Keratinocyte (primary cell): ENCODE measurements at regions not wholly inside any gene's neighbourhood (a gene's known extent, or its start where the extent isn't known, plus 50 kb on each side); places are given as distances from the start of the nearest gene placed in this dataset.

Experiments used
- DNase-seq: peaks from one replicate; pipeline ENCODE4 v3.0.0-alpha.2; 2011; ENCODE audit warnings: low read depth, missing footprints, low spot score
- FAIRE-seq: peaks from 2 replicates; lab custom pipeline; 2011; peaks lifted over from hg19 to GRCh38; lab: Jason Lieb, UNC
- H2AFZ ChIP-seq: 2 replicates; pipeline ENCODE4 v1.6.0; 2012; ENCODE audit warnings: low read length, control low read depth, inconsistent platforms; ENCODE audit not compliant: control insufficient read depth
- H3K27ac ChIP-seq: 2 replicates; pipeline ENCODE4 v1.5.1; 2011; ENCODE audit warnings: low read length; ENCODE audit not compliant: control insufficient read depth, insufficient read depth
- H3K27me3 ChIP-seq: 3 replicates; pipeline ENCODE4 v1.6.0; 2011; ENCODE audit warnings: low read length; ENCODE audit not compliant: control insufficient read depth, insufficient read depth; ENCODE audit errors: extremely low read depth
- H3K36me3 ChIP-seq, 2 experiments: 2 replicates in 1 of 2; 3 replicates in 1 of 2; pipeline ENCODE4 v1.5.1; 2011; ENCODE audit warnings: low read length in 2 of 2, mild to moderate bottlenecking in 1 of 2; ENCODE audit not compliant: control insufficient read depth in 2 of 2, insufficient read depth in 2 of 2; ENCODE audit errors: extremely low read depth in 1 of 2
- H3K4me1 ChIP-seq: 3 replicates; pipeline ENCODE4 v1.5.1; 2011; ENCODE audit warnings: low read length; ENCODE audit not compliant: control insufficient read depth, insufficient read depth; ENCODE audit errors: extremely low read depth
- H3K4me2 ChIP-seq: 3 replicates; pipeline ENCODE4 v1.6.0; 2011; ENCODE audit warnings: low read depth, low read length; ENCODE audit not compliant: control insufficient read depth, insufficient read depth; ENCODE audit errors: extremely low read depth
- H3K4me3 ChIP-seq, 3 experiments: fragments of 200-600 bp in 1 of 3; sonication (generic) in 1 of 3; 2 replicates in 2 of 3; 3 replicates in 1 of 3; pipeline ENCODE4 v1.5.1; 2011 to 2016; ENCODE audit warnings: low read length in 3 of 3, mild to moderate bottlenecking in 3 of 3, control low read depth in 2 of 3, inconsistent platforms in 1 of 3, low read depth in 1 of 3, mixed read lengths in 1 of 3, mixed run types in 1 of 3, moderate library complexity in 1 of 3; ENCODE audit not compliant: control insufficient read depth in 2 of 3, insufficient read depth in 2 of 3; ENCODE audit errors: extremely low read depth in 1 of 3
- H3K79me2 ChIP-seq: 2 replicates; pipeline ENCODE4 v1.6.0; 2012; ENCODE audit warnings: low read length; ENCODE audit not compliant: control insufficient read depth, insufficient read depth
- H3K9ac ChIP-seq: 3 replicates; pipeline ENCODE4 v1.6.0; 2011; ENCODE audit warnings: low read length; ENCODE audit not compliant: control insufficient read depth, insufficient read depth; ENCODE audit errors: extremely low read depth
- H3K9me1 ChIP-seq: 3 replicates; pipeline ENCODE4 v1.6.0; 2011; ENCODE audit warnings: low read length; ENCODE audit not compliant: control insufficient read depth, insufficient read depth; ENCODE audit errors: extremely low read depth
- H3K9me3 ChIP-seq: 2 replicates; pipeline ENCODE4 v1.5.1; 2012; ENCODE audit warnings: low read depth, low read length; ENCODE audit not compliant: control insufficient read depth
- H4K20me1 ChIP-seq: 3 replicates; pipeline ENCODE4 v1.6.0; 2011; ENCODE audit warnings: low read length; ENCODE audit not compliant: control insufficient read depth, insufficient read depth; ENCODE audit errors: extremely low read depth
- EZH2 ChIP-seq: IDR thresholded peaks from one replicate; pipeline ENCODE4 v1.6.1; 2012; ENCODE audit warnings: inconsistent platforms, mild to moderate bottlenecking, low read length, moderate library complexity
- dilution Hi-C: fragments of 300-500 bp; cut with MboI; formaldehyde crosslinking; loops from one replicate; pipeline ENCODE4 v1.7.0; 2020; ENCODE audit warnings: low sequenced_read_pairs; ENCODE audit not compliant: extremely low pct_ligation_motif_present
- TF ChIP-seq, protein P1 (sequence below), 3 experiments: IDR thresholded peaks in 1 of 3; conservative IDR thresholded peaks in 1 of 3; optimal IDR thresholded peaks in 1 of 3; 2 replicates in 2 of 3; 3 replicates in 1 of 3; pipeline versions ENCODE3 to v1.5.1; 2011; ENCODE audit warnings: low read length in 3 of 3, mild to moderate bottlenecking in 3 of 3, moderate library complexity in 2 of 3, control low read depth in 1 of 3, inconsistent platforms in 1 of 3; ENCODE audit not compliant: insufficient read depth in 2 of 3; ENCODE audit errors: extremely low read depth in 1 of 3

DNA sequence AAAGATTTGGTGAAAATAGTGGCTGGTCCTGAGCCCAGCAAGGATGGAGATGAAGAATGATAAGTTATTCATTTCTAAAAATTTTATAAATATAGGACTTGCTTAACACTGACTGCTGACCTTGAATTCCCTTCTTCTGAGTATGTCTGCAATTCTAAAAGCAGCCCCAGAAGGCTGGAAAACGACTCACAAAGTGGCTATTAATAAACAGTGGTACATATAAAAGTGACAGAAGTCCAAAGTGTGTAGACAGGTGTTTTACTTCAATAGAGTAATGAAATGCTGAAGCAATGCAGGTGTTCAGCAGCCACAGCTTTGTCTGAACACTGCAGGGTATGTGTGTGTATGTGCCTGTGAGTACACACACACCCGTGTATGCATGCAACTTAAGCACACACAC lies 219.0 kb upstream of the NRIP1 start:
- Histone ChIP-seq H3K9ac (no peak overlapping the region), H3K36me3 (no peaks in the 10 kb centered on the region), H3K27ac (no peak overlapping the region), H3K4me2 (no peak overlapping the region), H3K9me3 (no peaks in the 10 kb centered on the region), H3K9me1 (no peaks in the 10 kb centered on the region), H3K4me1 (peaks cover 6% of the 10 kb centered on the region), H3K79me2 (no peaks in the 10 kb centered on the region), H3K27me3 (no peaks in the 10 kb centered on the region), H3K4me3 (no peak overlapping the region), H4K20me1 (no peaks in the 10 kb centered on the region), H2AFZ (no peak overlapping the region)
- DNase-seq (no peak), FAIRE-seq (no peak)
- TF ChIP-seq, protein P1, sequence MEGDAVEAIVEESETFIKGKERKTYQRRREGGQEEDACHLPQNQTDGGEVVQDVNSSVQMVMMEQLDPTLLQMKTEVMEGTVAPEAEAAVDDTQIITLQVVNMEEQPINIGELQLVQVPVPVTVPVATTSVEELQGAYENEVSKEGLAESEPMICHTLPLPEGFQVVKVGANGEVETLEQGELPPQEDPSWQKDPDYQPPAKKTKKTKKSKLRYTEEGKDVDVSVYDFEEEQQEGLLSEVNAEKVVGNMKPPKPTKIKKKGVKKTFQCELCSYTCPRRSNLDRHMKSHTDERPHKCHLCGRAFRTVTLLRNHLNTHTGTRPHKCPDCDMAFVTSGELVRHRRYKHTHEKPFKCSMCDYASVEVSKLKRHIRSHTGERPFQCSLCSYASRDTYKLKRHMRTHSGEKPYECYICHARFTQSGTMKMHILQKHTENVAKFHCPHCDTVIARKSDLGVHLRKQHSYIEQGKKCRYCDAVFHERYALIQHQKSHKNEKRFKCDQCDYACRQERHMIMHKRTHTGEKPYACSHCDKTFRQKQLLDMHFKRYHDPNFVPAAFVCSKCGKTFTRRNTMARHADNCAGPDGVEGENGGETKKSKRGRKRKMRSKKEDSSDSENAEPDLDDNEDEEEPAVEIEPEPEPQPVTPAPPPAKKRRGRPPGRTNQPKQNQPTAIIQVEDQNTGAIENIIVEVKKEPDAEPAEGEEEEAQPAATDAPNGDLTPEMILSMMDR (optimal IDR thresholded peaks at IDR 0.05 in 1 of 3, IDR thresholded peaks at IDR 0.05 in 1 of 3, conservative IDR thresholded peaks at IDR 0.05 in 1 of 3; ENCODE audit: extremely low read depth in 1 of 3, insufficient read depth in 2 of 3, low read length in 3 of 3), result no peak
- TF ChIP-seq EZH2, result no peak
- dilution Hi-C loops, result no loop called here

DNA sequence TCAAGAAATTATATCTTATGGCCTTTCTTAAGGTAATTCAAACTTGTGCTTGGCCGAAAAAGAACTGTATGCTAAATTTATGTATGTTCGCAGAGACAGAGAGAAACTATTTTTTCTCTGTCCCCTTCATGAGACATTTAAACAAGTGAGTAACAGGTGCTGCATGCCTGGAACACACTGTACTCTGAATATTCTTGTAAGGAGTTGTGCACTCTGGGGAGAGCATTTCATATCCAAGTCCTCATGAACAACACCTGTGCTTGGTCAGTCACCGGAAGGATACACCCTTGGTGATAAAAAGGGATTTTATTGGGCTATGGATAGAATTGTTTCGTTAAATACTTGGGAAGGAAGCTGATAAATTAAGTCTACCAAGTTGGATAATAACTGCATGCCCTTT lies 220.8 kb upstream of the NRIP1 start:
- H3K36me3 ChIP-seq, result no peaks in the 10 kb centered on the region
- no peaks in the 10 kb centered on the region for H3K9me1 ChIP-seq
- H3K27ac ChIP-seq, result no peak overlapping the region
- no peak overlapping the region for H3K9ac ChIP-seq
- no peak overlapping the region for H3K4me3 ChIP-seq
- no peaks in the 10 kb centered on the region for H4K20me1 ChIP-seq
- dilution Hi-C loops, result no loop called here
- H3K27me3 ChIP-seq, result no peaks in the 10 kb centered on the region
- H3K4me2 ChIP-seq, result no peak overlapping the region
- no peaks in the 10 kb centered on the region for H3K79me2 ChIP-seq
- no peaks in the 10 kb centered on the region for H3K9me3 ChIP-seq
- FAIRE-seq (no peak), DNase-seq (no peak)
- H3K4me1 ChIP-seq, result no peaks in the 10 kb centered on the region
- TF ChIP-seq, protein P1 (optimal IDR thresholded peaks at IDR 0.05 in 1 of 3, IDR thresholded peaks at IDR 0.05 in 1 of 3, conservative IDR thresholded peaks at IDR 0.05 in 1 of 3; ENCODE audit: extremely low read depth in 1 of 3, insufficient read depth in 2 of 3, low read length in 3 of 3), result no peak
- no peak for TF ChIP-seq EZH2
- H2AFZ ChIP-seq, result no peak overlapping the region
